Uterus (tissue), 3 donors: ENCODE measurements at regions not wholly inside any gene's neighbourhood (a gene's known extent, or its start where the extent isn't known, plus 50 kb on each side); places are given as distances from the start of the nearest gene placed in this dataset.

ENCODE experiments used
- DNase-seq, 2 donors: peaks; one replicate each; pipeline ENCODE4 v3.0.0-alpha.2; 2019 to 2020
- H3K27ac ChIP-seq, 2 donors: fragments of 200-600 bp; sonication (generic); 1 replicate in 1 of 2; 2 replicates in 1 of 2; pipeline ENCODE4 v1.5.1; 2016 to 2018
- H3K27me3 ChIP-seq, 2 donors: fragments of 200-600 bp; sonication (generic); one replicate each; pipeline ENCODE4 v1.5.1; 2018 to 2019; ENCODE audit warnings: control low read depth in 1 of 2
- H3K36me3 ChIP-seq, 2 donors: fragments of 200-600 bp; sonication (generic); one replicate each; pipeline ENCODE4 v1.5.1; 2019; ENCODE audit warnings: control low read depth in 1 of 2
- H3K4me1 ChIP-seq, 2 donors: fragments of 200-600 bp; sonication (generic); one replicate each; pipeline ENCODE4 v1.5.1; 2018 to 2019; ENCODE audit warnings: control low read depth in 1 of 2
- H3K4me3 ChIP-seq, 2 donors: fragments of 200-600 bp; sonication (generic); 1 replicate in 1 of 2; 2 replicates in 1 of 2; pipeline ENCODE4 v1.5.1; 2018 to 2019; ENCODE audit warnings: mild to moderate bottlenecking in 1 of 2
- H3K9me3 ChIP-seq, 2 donors: fragments of 200-600 bp; sonication (generic); one replicate each; pipeline ENCODE4 v1.5.1; 2019; ENCODE audit warnings: control low read depth in 1 of 2
- POLR2A ChIP-seq, 2 donors: fragments of 450-650 bp; IDR thresholded peaks; one replicate each; pipeline ENCODE4 v1.6.1; 2016; ENCODE audit warnings: antibody characterized with exemption in 2 of 2, mild to moderate bottlenecking in 1 of 2, moderate library complexity in 1 of 2
- intact Hi-C: fragments of 100-400 bp; cut with DNase I; formaldehyde crosslinking; loops from one replicate; pipeline ENCODE4 v1.15.1; 2023; ENCODE audit warnings: low total_unique reads
- TF ChIP-seq, protein P1 (sequence below), 4 experiments: fragments of 200-600 bp in 2 of 4; fragments of 450-650 bp in 2 of 4; sonication (generic) in 2 of 4; IDR thresholded peaks; one replicate each; pipeline ENCODE4 v1.5.1; 2016 to 2019; ENCODE audit warnings: antibody characterized with exemption in 4 of 4, mild to moderate bottlenecking in 2 of 4, moderate library complexity in 1 of 4
- donor health status: DM: yes; HTN: yes; CAD: no.

DNA sequence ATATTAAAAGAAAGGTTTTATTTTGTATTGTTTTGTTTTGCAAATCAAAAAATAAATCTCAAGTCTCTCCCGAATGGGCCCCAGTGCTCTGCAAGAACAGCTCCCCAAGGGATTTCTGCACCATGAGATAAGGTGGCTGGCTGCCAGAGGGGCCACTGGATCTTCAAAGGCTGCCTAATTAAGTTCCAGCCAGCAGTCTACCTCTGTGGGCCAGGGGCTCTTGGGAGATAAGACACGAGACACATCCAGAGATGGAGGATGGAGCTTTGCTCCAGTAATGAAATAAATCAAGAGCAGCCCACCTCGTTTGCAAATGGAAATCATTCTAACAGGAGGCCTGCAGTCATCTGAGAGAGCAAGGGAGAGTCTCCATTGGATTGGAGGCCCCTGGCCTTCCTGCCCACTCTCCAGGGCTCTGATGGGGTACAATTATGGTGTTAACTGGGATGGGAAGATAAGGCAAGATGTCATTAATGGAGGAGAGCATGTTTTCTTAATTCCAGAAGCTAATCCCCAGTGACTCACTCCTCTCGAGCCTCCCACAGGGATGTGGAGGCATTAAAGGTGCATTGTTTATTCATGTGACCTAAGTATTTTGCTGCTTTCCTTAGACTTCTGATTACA is 155.2 kb upstream of the KAZN start:
- H3K4me1 ChIP-seq: no peaks in the 10 kb centered on the region
- H3K27ac ChIP-seq: no peak overlapping the region
- no peaks in the 10 kb centered on the region for H3K27me3 ChIP-seq
- no peaks in the 10 kb centered on the region for H3K9me3 ChIP-seq
- intact Hi-C loops: no loop called here
- DNase-seq: no peak
- no peak for TF ChIP-seq POLR2A (IDR thresholded peaks at IDR 0.05)
- TF ChIP-seq, protein P1, sequence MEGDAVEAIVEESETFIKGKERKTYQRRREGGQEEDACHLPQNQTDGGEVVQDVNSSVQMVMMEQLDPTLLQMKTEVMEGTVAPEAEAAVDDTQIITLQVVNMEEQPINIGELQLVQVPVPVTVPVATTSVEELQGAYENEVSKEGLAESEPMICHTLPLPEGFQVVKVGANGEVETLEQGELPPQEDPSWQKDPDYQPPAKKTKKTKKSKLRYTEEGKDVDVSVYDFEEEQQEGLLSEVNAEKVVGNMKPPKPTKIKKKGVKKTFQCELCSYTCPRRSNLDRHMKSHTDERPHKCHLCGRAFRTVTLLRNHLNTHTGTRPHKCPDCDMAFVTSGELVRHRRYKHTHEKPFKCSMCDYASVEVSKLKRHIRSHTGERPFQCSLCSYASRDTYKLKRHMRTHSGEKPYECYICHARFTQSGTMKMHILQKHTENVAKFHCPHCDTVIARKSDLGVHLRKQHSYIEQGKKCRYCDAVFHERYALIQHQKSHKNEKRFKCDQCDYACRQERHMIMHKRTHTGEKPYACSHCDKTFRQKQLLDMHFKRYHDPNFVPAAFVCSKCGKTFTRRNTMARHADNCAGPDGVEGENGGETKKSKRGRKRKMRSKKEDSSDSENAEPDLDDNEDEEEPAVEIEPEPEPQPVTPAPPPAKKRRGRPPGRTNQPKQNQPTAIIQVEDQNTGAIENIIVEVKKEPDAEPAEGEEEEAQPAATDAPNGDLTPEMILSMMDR (IDR thresholded peaks at IDR 0.05): no peak
- no peaks in the 10 kb centered on the region for H3K36me3 ChIP-seq
- H3K4me3 ChIP-seq: no peak overlapping the region

DNA sequence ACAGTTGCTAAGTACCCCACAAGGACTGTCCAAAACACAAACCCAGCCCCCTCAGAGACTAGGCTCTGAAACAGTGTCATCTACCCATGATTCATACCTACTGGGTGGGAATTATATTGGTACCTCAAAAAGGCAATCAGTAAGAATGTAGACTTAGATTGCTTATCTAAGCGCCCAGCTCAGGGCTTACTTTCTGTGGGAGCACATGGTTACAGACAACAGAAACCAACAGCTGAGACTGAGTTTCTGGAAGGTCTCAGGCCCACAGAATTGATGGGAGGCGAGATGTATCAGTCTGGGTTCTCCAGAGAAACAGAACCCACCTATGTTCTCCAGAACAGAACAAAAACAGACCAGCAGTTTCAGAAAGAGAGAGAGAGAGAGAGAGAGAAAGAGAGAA is 147.3 kb upstream of the KAZN start:
- intact Hi-C loops: no loop called here
- Histone ChIP-seq H3K27ac (no peak overlapping the region), H3K4me3 (no peak overlapping the region), H3K36me3 (no peaks in the 10 kb centered on the region), H3K9me3 (no peaks in the 10 kb centered on the region), H3K4me1 (no peaks in the 10 kb centered on the region), H3K27me3 (no peaks in the 10 kb centered on the region)
- DNase-seq: no peak
- no peak for TF ChIP-seq POLR2A (IDR thresholded peaks at IDR 0.05)

DNA sequence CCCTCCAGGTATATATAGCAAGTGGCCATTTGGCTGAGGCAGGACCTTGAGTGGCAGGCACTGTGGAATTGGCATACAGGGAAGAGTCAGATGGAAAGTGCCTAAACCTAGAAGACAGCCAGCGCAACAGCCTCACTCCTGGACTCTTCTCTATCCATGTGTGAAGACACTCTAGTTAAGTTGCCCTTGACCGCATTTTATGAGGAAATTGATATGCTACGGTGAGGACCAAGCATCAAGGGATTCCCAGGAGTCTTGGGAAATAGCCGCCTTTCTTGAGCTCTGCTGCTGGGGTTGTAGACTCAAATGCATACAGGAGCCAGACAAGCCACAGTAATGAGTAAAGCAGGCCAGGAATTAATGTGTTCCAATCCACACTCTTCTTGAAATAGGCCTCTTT is 145.9 kb upstream of the KAZN start:
- Histone ChIP-seq H3K9me3 (no peaks in the 10 kb centered on the region), H3K27me3 (no peaks in the 10 kb centered on the region), H3K36me3 (no peaks in the 10 kb centered on the region), H3K4me3 (no peak overlapping the region), H3K4me1 (no peaks in the 10 kb centered on the region), H3K27ac (no peak overlapping the region)
- no peak for DNase-seq
- TF ChIP-seq POLR2A (IDR thresholded peaks at IDR 0.05): no peak
- TF ChIP-seq, protein P1 (IDR thresholded peaks at IDR 0.05): no peak
- intact Hi-C loops: no loop called here

DNA sequence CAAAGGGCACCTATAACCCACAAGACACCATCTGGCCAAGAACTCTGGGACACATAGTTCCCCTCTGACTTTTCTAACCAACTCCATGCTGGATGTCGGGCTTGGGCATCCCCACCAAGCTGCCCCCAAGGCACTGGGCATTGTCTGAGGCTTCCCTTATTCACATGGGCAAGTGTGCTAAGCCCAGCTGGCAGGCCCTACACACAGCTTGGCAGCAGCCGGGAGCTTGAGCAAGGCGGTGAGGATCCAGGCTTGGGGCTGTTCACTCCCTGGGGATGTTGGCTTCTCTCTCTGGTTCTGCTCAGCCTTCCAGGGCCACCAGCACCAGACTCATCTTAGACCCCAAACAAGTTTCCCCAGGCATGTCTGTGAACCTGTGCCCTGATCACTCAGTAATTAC is 138.3 kb upstream of the KAZN start:
- H3K4me3 ChIP-seq: no peak overlapping the region
- no peaks in the 10 kb centered on the region for H3K36me3 ChIP-seq
- H3K27me3 ChIP-seq: no peaks in the 10 kb centered on the region
- intact Hi-C loops: no loop called here
- no peak overlapping the region for H3K27ac ChIP-seq
- DNase-seq: no peak
- no peaks in the 10 kb centered on the region for H3K9me3 ChIP-seq
- H3K4me1 ChIP-seq: no peaks in the 10 kb centered on the region
- TF ChIP-seq POLR2A (IDR thresholded peaks at IDR 0.05): no peak
- TF ChIP-seq, protein P1 (IDR thresholded peaks at IDR 0.05): no peak

DNA sequence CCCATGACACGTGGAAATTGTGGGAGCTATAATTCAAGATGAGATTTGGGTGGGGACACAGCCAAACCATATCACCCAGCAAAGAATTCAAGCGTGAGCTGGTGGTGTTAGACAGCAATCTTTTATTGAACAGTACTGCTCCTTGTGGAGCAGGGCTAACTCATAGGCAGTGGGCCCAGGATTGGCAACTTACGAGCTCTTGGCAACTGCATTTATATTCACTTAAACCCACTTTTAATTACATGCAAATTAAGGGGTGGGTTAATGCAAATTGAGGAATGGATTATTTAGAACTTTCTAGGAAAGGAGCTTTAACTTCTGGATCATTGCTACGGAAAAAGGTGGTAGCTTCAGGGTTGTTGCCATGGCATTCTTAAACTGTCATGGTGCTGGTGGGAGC is 135.6 kb upstream of the KAZN start:
- no peak for TF ChIP-seq POLR2A (IDR thresholded peaks at IDR 0.05)
- TF ChIP-seq, protein P1 (IDR thresholded peaks at IDR 0.05): no peak
- no peaks in the 10 kb centered on the region for H3K36me3 ChIP-seq
- H3K9me3 ChIP-seq: no peaks in the 10 kb centered on the region
- no peak overlapping the region for H3K4me3 ChIP-seq
- no peak for DNase-seq
- no peak overlapping the region for H3K27ac ChIP-seq
- intact Hi-C loops: no loop called here
- no peaks in the 10 kb centered on the region for H3K27me3 ChIP-seq
- H3K4me1 ChIP-seq: no peaks in the 10 kb centered on the region

DNA sequence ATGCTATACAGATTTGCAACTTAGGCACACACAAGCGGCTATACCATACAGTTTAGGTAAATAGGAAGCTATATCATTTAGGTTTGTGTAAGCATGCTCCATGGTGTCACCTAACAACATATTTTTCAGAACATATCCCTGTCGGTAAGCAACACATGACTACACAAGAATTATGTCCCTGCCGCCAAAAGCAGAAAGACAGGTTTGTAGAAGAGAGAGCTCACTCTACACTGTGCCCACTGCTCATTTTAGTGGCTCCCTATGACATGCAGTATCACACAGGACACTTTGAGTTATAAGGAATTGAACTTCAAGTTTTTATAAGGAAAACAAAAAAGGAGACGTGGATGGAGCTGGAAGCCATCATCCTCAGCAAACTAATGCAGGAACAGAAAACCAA is 132.5 kb upstream of the KAZN start:
- Histone ChIP-seq H3K4me1 (no peaks in the 10 kb centered on the region), H3K36me3 (no peaks in the 10 kb centered on the region), H3K27me3 (no peaks in the 10 kb centered on the region), H3K9me3 (no peaks in the 10 kb centered on the region), H3K4me3 (no peak overlapping the region), H3K27ac (no peak overlapping the region)
- TF ChIP-seq POLR2A (IDR thresholded peaks at IDR 0.05): no peak
- TF ChIP-seq, protein P1 (IDR thresholded peaks at IDR 0.05): no peak
- intact Hi-C loops: no loop called here
- DNase-seq: no peak
